H9 (cell line): ENCODE measurements at regions not wholly inside any gene's neighbourhood (a gene's known extent, or its start where the extent isn't known, plus 50 kb on each side); places are given as distances from the start of the nearest gene placed in this dataset.

Source experiments
- DNase-seq: peaks from one replicate; pipeline ENCODE4 v3.0.0-alpha.2; 2017
- H2AFZ ChIP-seq: one replicate; pipeline ENCODE4 v1.6.1; 2013; ENCODE audit warnings: mild to moderate bottlenecking, low read length, control low read depth, moderate library complexity
- H2AK5ac ChIP-seq: 2 replicates; pipeline ENCODE4 v1.6.1; 2013; ENCODE audit warnings: low read length, control low read depth, mixed read lengths; ENCODE audit not compliant: insufficient read length
- H2BK120ac ChIP-seq: one replicate; pipeline ENCODE4 v1.6.1; 2013; ENCODE audit warnings: low read depth, mild to moderate bottlenecking, low read length, control low read depth, inconsistent platforms; ENCODE audit not compliant: poor library complexity, severe bottlenecking
- H2BK12ac ChIP-seq: 2 replicates; pipeline ENCODE4 v1.6.1; 2013; ENCODE audit warnings: low read length, control low read depth, mixed read lengths, low read depth; ENCODE audit not compliant: insufficient read length
- H2BK15ac ChIP-seq: 2 replicates; pipeline ENCODE4 v1.6.1; 2013; ENCODE audit warnings: low read depth, low read length, control low read depth
- H2BK20ac ChIP-seq: one replicate; pipeline ENCODE4 v1.6.1; 2013; ENCODE audit warnings: low read depth, mild to moderate bottlenecking, low read length, control low read depth, inconsistent platforms; ENCODE audit not compliant: poor library complexity, severe bottlenecking
- H2BK5ac ChIP-seq: 2 replicates; pipeline ENCODE4 v1.6.1; 2013; ENCODE audit warnings: low read length, control low read depth, mixed read lengths; ENCODE audit not compliant: insufficient read length
- H3K14ac ChIP-seq: 2 replicates; pipeline ENCODE4 v1.6.1; 2013; ENCODE audit warnings: low read length, control low read depth; ENCODE audit not compliant: insufficient read depth
- H3K18ac ChIP-seq: 2 replicates; pipeline ENCODE4 v1.6.1; 2013; ENCODE audit warnings: low read depth, mild to moderate bottlenecking, mixed read lengths, low read length, control low read depth; ENCODE audit not compliant: insufficient read length
- H3K23ac ChIP-seq: 2 replicates; pipeline ENCODE4 v1.6.1; 2013; ENCODE audit warnings: low read length, control low read depth, mixed read lengths, low read depth; ENCODE audit not compliant: insufficient read length
- H3K23me2 ChIP-seq: 2 replicates; pipeline ENCODE4 v1.6.1; 2013; ENCODE audit warnings: low read depth, mild to moderate bottlenecking, mixed read lengths, low read length, control low read depth; ENCODE audit not compliant: insufficient read length, poor library complexity, severe bottlenecking
- H3K27ac ChIP-seq: 2 replicates; pipeline ENCODE4 v1.5.1; 2013; ENCODE audit warnings: low read length, control low read depth, mixed read lengths, low read depth; ENCODE audit not compliant: insufficient read length
- H3K27me3 ChIP-seq: 2 replicates; pipeline ENCODE4 v1.6.1; 2013; ENCODE audit warnings: low read length, control low read depth, inconsistent platforms; ENCODE audit not compliant: insufficient read depth
- H3K4ac ChIP-seq: 2 replicates; pipeline ENCODE4 v1.6.1; 2013; ENCODE audit warnings: low read depth, mild to moderate bottlenecking, control low read depth, inconsistent platforms, low read length, moderate library complexity
- H3K4me1 ChIP-seq: 2 replicates; pipeline ENCODE4 v1.6.1; 2013; ENCODE audit warnings: low read length, control low read depth, inconsistent platforms; ENCODE audit not compliant: insufficient read depth
- H3K4me2 ChIP-seq: 2 replicates; pipeline ENCODE4 v1.6.1; 2013; ENCODE audit warnings: low read length, control low read depth, mixed read lengths; ENCODE audit not compliant: insufficient read length, insufficient read depth
- H3K56ac ChIP-seq: 2 replicates; pipeline ENCODE4 v1.6.1; 2013; ENCODE audit warnings: low read depth, mild to moderate bottlenecking, mixed read lengths, low read length, control low read depth; ENCODE audit not compliant: insufficient read length
- H3K79me1 ChIP-seq: 2 replicates; pipeline ENCODE4 v1.6.1; 2013; ENCODE audit warnings: low read depth, mild to moderate bottlenecking, moderate library complexity, low read length, control low read depth, inconsistent platforms; ENCODE audit not compliant: insufficient read depth, poor library complexity, severe bottlenecking
- H3K79me2 ChIP-seq: 2 replicates; pipeline ENCODE4 v1.6.1; 2013; ENCODE audit warnings: low read length, control low read depth, inconsistent platforms; ENCODE audit not compliant: insufficient read depth
- H3K9ac ChIP-seq: 2 replicates; pipeline ENCODE4 v1.6.1; 2013; ENCODE audit warnings: low read length, control low read depth, mixed read lengths; ENCODE audit not compliant: insufficient read length; ENCODE audit errors: extremely low read depth
- H3K9me3 ChIP-seq: one replicate; pipeline ENCODE4 v1.6.1; 2013; ENCODE audit warnings: low read depth, low read length, inconsistent platforms; ENCODE audit not compliant: control insufficient read depth
- H3T11ph ChIP-seq: one replicate; pipeline ENCODE4 v1.6.1; 2013; ENCODE audit warnings: mild to moderate bottlenecking, low read length, control low read depth, inconsistent platforms
- H4K20me1 ChIP-seq: one replicate; pipeline ENCODE4 v1.6.1; 2013; ENCODE audit not compliant: control insufficient read depth, insufficient read length, insufficient read depth
- H4K5ac ChIP-seq: 2 replicates; pipeline ENCODE4 v1.6.1; 2013; ENCODE audit warnings: low read depth, mild to moderate bottlenecking, mixed read lengths, low read length, control low read depth; ENCODE audit not compliant: insufficient read length
- H4K8ac ChIP-seq: replicated peaks from 2 replicates; pipeline ENCODE4 v1.6.1; 2013; ENCODE audit warnings: low read length, control low read depth, mixed read lengths, low read depth; ENCODE audit not compliant: insufficient read length
- H4K91ac ChIP-seq: 2 replicates; pipeline ENCODE4 v1.6.1; 2013; ENCODE audit warnings: low read depth, mild to moderate bottlenecking, moderate library complexity, mixed read lengths, low read length, control low read depth; ENCODE audit not compliant: insufficient read length
- H3K27ac Mint-ChIP-seq, 3 experiments: 2 replicates in 2 of 3; 3 replicates in 1 of 3; pipeline ENCODE4 v1.8.0; 2020 to 2021; ENCODE audit warnings: mixed read lengths in 3 of 3, mild to moderate bottlenecking in 1 of 3, moderate library complexity in 1 of 3
- H3K27me3 Mint-ChIP-seq: 2 replicates; pipeline ENCODE4 v1.8.0; 2021; ENCODE audit warnings: low read depth, mild to moderate bottlenecking, moderate library complexity, mixed read lengths
- H3K36me3 Mint-ChIP-seq, 3 experiments: 2 replicates in 2 of 3; 3 replicates in 1 of 3; pipeline ENCODE4 v1.8.0; 2020 to 2021; ENCODE audit warnings: low read depth in 3 of 3, mixed read lengths in 3 of 3; ENCODE audit not compliant: insufficient read depth in 1 of 3
- H3K4me1 Mint-ChIP-seq, 2 experiments: 2 replicates each; pipeline ENCODE4 v1.8.0; 2020; ENCODE audit warnings: mixed read lengths in 2 of 2
- H3K4me3 Mint-ChIP-seq, 2 experiments: 2 replicates in 1 of 2; 3 replicates in 1 of 2; pipeline ENCODE4 v1.8.0; 2020 to 2021; ENCODE audit warnings: mild to moderate bottlenecking in 2 of 2, mixed read lengths in 2 of 2, moderate library complexity in 1 of 2
- H3K9me3 Mint-ChIP-seq, 2 experiments: 2 replicates in 1 of 2; 3 replicates in 1 of 2; pipeline ENCODE4 v1.8.0; 2020; ENCODE audit warnings: mild to moderate bottlenecking in 2 of 2, mixed read lengths in 2 of 2, moderate library complexity in 1 of 2
- WGBS: extraction: QIAGEN DNeasy Blood & Tissue Kit; methylation state at CpG from one replicate; pipeline ENCODE4 v1.1.7; 2013; ENCODE audit warnings: missing lambda C conversion rate, low lambda C conversion rate, mixed read lengths; ENCODE audit not compliant: insufficient read length; ENCODE audit errors: extremely low coverage; 5-methylcytosine and 5-hydroxymethylcytosine counted together
- TF ChIP-seq, protein P1 (sequence below): fragments of 200-600 bp; sonication (generic); conservative IDR thresholded peaks from 3 replicates; pipeline ENCODE4 v1.8.0; 2021; ENCODE audit warnings: antibody characterized with exemption, mild to moderate bottlenecking

DNA sequence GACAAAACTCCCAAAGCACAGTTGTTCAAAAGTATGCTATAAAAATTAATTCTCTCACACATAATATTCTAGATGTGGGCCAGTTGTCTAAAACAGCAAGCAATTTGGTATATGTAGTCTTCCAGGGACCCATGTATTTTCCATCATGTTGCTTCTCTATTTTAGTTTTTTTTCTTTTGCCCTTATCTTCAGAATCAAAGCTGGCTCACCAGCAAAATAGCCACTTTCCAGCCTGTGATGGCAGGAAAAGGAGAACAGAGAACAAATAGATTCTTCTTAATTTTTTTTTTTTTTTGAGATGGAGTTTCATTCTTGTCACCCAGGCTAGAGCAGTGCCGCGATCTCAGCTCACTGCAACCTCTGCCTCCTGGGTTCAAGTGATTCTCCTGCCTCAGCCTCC is 680.8 kb upstream of the TENM3 start:
- Histone ChIP-seq H4K20me1 (no peaks in the 10 kb centered on the region), H3K27ac (no peak overlapping the region), H2BK15ac (no peak overlapping the region), H2AFZ (no peak overlapping the region), H2BK120ac (no peak overlapping the region), H3K27me3 (no peaks in the 10 kb centered on the region), H2BK12ac (no peak overlapping the region), H3K4ac (no peak overlapping the region), H3K9me3 (no peaks in the 10 kb centered on the region), H3K18ac (no peak overlapping the region), H3K79me2 (no peaks in the 10 kb centered on the region), H2BK5ac (no peak overlapping the region), H3K56ac (no peak overlapping the region), H3K23ac (no peak overlapping the region), H2AK5ac (no peak overlapping the region), H4K91ac (no peak overlapping the region), H3K9ac (no peak overlapping the region), H4K5ac (no peak overlapping the region), H3K4me1 (no peaks in the 10 kb centered on the region), H3K4me2 (no peak overlapping the region), H4K8ac (no peak overlapping the region), H3K23me2 (no peaks in the 10 kb centered on the region), H3T11ph (no peak overlapping the region), H3K14ac (no peak overlapping the region), H2BK20ac (no peak overlapping the region), H3K79me1 (no peaks in the 10 kb centered on the region)
- DNase-seq, result no peak
- TF ChIP-seq, protein P1, sequence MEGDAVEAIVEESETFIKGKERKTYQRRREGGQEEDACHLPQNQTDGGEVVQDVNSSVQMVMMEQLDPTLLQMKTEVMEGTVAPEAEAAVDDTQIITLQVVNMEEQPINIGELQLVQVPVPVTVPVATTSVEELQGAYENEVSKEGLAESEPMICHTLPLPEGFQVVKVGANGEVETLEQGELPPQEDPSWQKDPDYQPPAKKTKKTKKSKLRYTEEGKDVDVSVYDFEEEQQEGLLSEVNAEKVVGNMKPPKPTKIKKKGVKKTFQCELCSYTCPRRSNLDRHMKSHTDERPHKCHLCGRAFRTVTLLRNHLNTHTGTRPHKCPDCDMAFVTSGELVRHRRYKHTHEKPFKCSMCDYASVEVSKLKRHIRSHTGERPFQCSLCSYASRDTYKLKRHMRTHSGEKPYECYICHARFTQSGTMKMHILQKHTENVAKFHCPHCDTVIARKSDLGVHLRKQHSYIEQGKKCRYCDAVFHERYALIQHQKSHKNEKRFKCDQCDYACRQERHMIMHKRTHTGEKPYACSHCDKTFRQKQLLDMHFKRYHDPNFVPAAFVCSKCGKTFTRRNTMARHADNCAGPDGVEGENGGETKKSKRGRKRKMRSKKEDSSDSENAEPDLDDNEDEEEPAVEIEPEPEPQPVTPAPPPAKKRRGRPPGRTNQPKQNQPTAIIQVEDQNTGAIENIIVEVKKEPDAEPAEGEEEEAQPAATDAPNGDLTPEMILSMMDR, result no peak
- Mint-ChIP-seq H3K9me3 (peaks cover 4 to 8% of the 10 kb centered on the region in 2 experiments; a peak in 2 of 5 replicates), H3K36me3 (peaks cover 0 to 6% (median 0%) of the 10 kb centered on the region in 3 experiments; a peak in 3 of 7 replicates), H3K4me3 (no peak overlapping the region), H3K4me1 (peaks cover 3% of the 10 kb centered on the region in 2 experiments; a peak in 2 of 4 replicates), H3K27ac (no peak overlapping the region), H3K27me3 (no peaks in the 10 kb centered on the region)
- no CpG with 5 or more reads among the region's 2 CpGs for WGBS
